HepG2 (cell line): ENCODE measurements at regions not wholly inside any gene's neighbourhood (a gene's known extent, or its start where the extent isn't known, plus 50 kb on each side); places are given as distances from the start of the nearest gene placed in this dataset.
A peak's percentile ranks its signal among the peaks of the same experiment; 100 is the strongest.

Experiments
- ATAC-seq: fragments of 200-7000 bp; cut with Tn5 transposase; 3 replicates; pipeline ENCODE4 v1.9.1; 2020; ENCODE audit warnings: mild to moderate bottlenecking, moderate library complexity
- BruUV-seq: library from RNA; stranded (reverse); fragments of 400-500 nt; replicated peaks from 2 replicates; lab custom pipeline; 2021; lab: Mats Ljungman, UMichigan
- CTCF ChIA-PET: fragments of 300-600 bp; formaldehyde crosslinking; extraction: SDS; loops from one replicate; lab custom pipeline; 2021; ENCODE audit warnings: low total read pairs, inconsistent platforms, low intra/inter-chr PET ratio; lab: Yijun Ruan, JAX
- POLR2A ChIA-PET: fragments of 350-600 bp; sonication (Branson Sonifier 250); formaldehyde crosslinking; loops from one replicate; lab custom pipeline; 2020; ENCODE audit warnings: antibody characterized with exemption, inconsistent platforms; lab: Yijun Ruan, JAX
- DNase-seq: peaks from one replicate; pipeline ENCODE4 v3.0.0-alpha.2; 2015; ENCODE audit warnings: low spot score
- FAIRE-seq: peaks from 3 replicates; lab custom pipeline; 2011; peaks lifted over from hg19 to GRCh38; lab: Jason Lieb, UNC
- H2AFZ ChIP-seq: one replicate; pipeline ENCODE4 v1.6.1; 2011; ENCODE audit warnings: low read length, inconsistent platforms
- H3K27ac ChIP-seq: fragments of 300-600 bp; 3 replicates; pipeline ENCODE4 v1.8.0; 2011; ENCODE audit warnings: mixed run types, mild to moderate bottlenecking, mixed read lengths, low read length, inconsistent platforms; ENCODE audit not compliant: insufficient read depth; ENCODE audit errors: extremely low read length
- H3K27me3 ChIP-seq, 2 experiments: fragments of 200-600 bp in 1 of 2; 2 replicates in 1 of 2; 3 replicates in 1 of 2; pipeline versions ENCODE4 v1.6.0 to v1.8.0; 2011; ENCODE audit warnings: low read length in 2 of 2, mild to moderate bottlenecking in 2 of 2, moderate library complexity in 2 of 2, inconsistent platforms in 1 of 2; ENCODE audit not compliant: insufficient read depth in 2 of 2, control insufficient read depth in 1 of 2
- H3K36me3 ChIP-seq, 2 experiments: fragments of 200-600 bp in 1 of 2; replicated peaks in 1 of 2; 2 replicates in 1 of 2; 3 replicates in 1 of 2; pipeline versions ENCODE4 v1.5.1 to v1.8.0; 2011; ENCODE audit warnings: low read length in 2 of 2, inconsistent platforms in 1 of 2; ENCODE audit not compliant: insufficient read depth in 2 of 2, control insufficient read depth in 1 of 2
- H3K4me1 ChIP-seq: 2 replicates; pipeline ENCODE4 v1.5.1; 2012; ENCODE audit warnings: low read length, inconsistent platforms; ENCODE audit not compliant: insufficient read depth
- H3K4me2 ChIP-seq: 2 replicates; pipeline ENCODE4 v1.6.0; 2011; ENCODE audit warnings: low read depth, low read length, inconsistent platforms
- H3K4me3 ChIP-seq, 3 experiments: fragments of 200-600 bp in 1 of 3; sonication (generic), shearing (Covaris generic) in 1 of 3; replicated peaks in 1 of 3; 2 replicates each; pipeline ENCODE4 v1.5.1; 2011 to 2016; ENCODE audit warnings: low read length in 3 of 3, inconsistent platforms in 2 of 3, low read depth in 2 of 3, mild to moderate bottlenecking in 2 of 3, control low read depth in 1 of 3, mixed read lengths in 1 of 3; ENCODE audit not compliant: insufficient read depth in 1 of 3
- H3K79me2 ChIP-seq: one replicate; pipeline ENCODE4 v1.6.1; 2011; ENCODE audit warnings: low read length, inconsistent platforms; ENCODE audit not compliant: insufficient read depth
- H3K9ac ChIP-seq: 2 replicates; pipeline ENCODE4 v1.6.0; 2011; ENCODE audit warnings: mild to moderate bottlenecking, low read depth, low read length, inconsistent platforms; ENCODE audit not compliant: insufficient read depth
- H3K9me3 ChIP-seq: 2 replicates; pipeline ENCODE4 v1.5.1; 2012; ENCODE audit warnings: mild to moderate bottlenecking, low read length
- H4K20me1 ChIP-seq: 2 replicates; pipeline ENCODE4 v1.6.0; 2011; ENCODE audit warnings: inconsistent platforms, mild to moderate bottlenecking, low read length, moderate library complexity; ENCODE audit not compliant: insufficient read depth
- ATF7 ChIP-seq, 2 experiments: fragments of 450-650 bp in 1 of 2; sonication (generic) in 1 of 2; formaldehyde crosslinking in 1 of 2; IDR thresholded peaks; 2 replicates each; pipeline versions ENCODE4 v1.4.0 to v1.6.1; 2016 to 2020; ENCODE audit warnings: antibody characterized with exemption in 1 of 2, mild to moderate bottlenecking in 1 of 2, missing genetic modification reagents in 1 of 2
- KDM2A ChIP-seq: sonication (generic); formaldehyde crosslinking; IDR thresholded peaks from 2 replicates; pipeline ENCODE4 v1.4.0; 2020; ENCODE audit warnings: low read depth, missing genetic modification reagents, borderline replicate concordance
- RARG ChIP-seq: sonication (generic); formaldehyde crosslinking; IDR thresholded peaks from 2 replicates; pipeline ENCODE4 v1.4.0; 2020; ENCODE audit warnings: low read depth, mild to moderate bottlenecking, missing genetic modification reagents
- TERF1 ChIP-seq: sonication (generic); formaldehyde crosslinking; IDR thresholded peaks from 2 replicates; pipeline ENCODE4 v1.8.0; 2022; ENCODE audit warnings: mild to moderate bottlenecking, missing genetic modification reagents, moderate library complexity
- ZFP62 ChIP-seq: sonication (generic); formaldehyde crosslinking; IDR thresholded peaks from 2 replicates; pipeline ENCODE4 v1.4.0; 2020; ENCODE audit warnings: missing genetic modification reagents
- ZFP90 ChIP-seq: sonication (generic); formaldehyde crosslinking; IDR thresholded peaks from 2 replicates; pipeline ENCODE4 v1.8.0; 2022; ENCODE audit warnings: missing genetic modification reagents, mild to moderate bottlenecking, inconsistent platforms, borderline replicate concordance
- ZNF20 ChIP-seq: sonication (generic); formaldehyde crosslinking; IDR thresholded peaks from 2 replicates; pipeline ENCODE4 v1.4.0; 2020; ENCODE audit warnings: mild to moderate bottlenecking, moderate library complexity, missing genetic modification reagents
- WGBS: methylation state at CpG from one replicate; pipeline ENCODE4 v1.1.6; 2017; ENCODE audit warnings: low lambda C conversion rate; 5-methylcytosine and 5-hydroxymethylcytosine counted together
- in situ Hi-C: cut with HindIII; loops from 2 replicates; pipeline ENCODE4 v1.10.0; 2017; ENCODE audit warnings: low pct_unique_long_range_greater_than_20kb; ENCODE audit not compliant: extremely low pct_ligation_motif_present
- intact Hi-C: fragments of 100-400 bp; cut with micrococcal nuclease; formaldehyde crosslinking; loops from one replicate; pipeline ENCODE4 v1.10.0; 2022; ENCODE audit not compliant: unreplicated experiment
- TF ChIP-seq, protein P1 (sequence below): sonication (generic); formaldehyde crosslinking; IDR thresholded peaks from one replicate; pipeline ENCODE4 v1.5.1; 2020; ENCODE audit warnings: mild to moderate bottlenecking, missing genetic modification reagents; ENCODE audit errors: not compliant biosample characterization

DNA sequence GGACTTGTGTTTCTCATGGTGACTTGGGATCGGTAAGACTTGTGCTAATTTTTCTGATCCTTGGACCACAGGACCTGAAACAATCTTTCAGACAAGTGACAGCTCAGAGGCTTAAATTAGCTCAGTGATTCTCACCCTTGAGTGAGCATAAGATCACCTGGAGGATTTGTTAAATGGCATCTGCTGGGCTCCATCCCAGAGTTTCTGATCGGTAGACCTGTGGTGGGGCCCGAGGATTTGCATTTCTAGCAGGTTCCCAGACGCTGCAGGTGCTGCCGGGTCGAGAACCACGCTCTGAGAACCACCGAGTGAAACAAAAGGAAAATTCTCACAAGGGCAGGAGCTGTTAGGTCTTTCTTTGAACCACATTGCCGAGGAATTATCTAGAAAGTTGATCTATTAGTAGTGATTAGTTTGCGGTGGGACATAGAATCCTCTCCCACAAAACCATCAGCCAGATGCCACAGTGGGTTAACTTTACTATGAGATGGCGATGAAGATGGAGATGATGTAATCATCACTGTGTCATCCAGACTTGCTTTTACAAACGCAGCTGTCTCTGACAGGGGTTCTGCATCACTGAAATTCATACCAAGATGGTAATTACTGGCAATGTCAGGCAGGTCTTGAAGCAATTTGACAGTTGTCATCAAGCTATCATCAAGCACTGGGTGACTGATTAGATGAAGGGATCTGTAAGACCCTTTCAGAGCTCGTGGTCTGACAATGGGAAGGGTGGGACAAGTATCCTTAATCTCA is 184.0 kb downstream of the AACS start:
- 9% methylated on average over 13 of the region's 13 CpGs for WGBS
- no peak for DNase-seq
- intact Hi-C loops (no loop called here), in situ Hi-C loops (no loop called here)
- Histone ChIP-seq H2AFZ (no peak overlapping the region), H3K9ac (no peak overlapping the region), H3K4me1 (no peaks in the 10 kb centered on the region), H3K27ac (no peak overlapping the region), H3K9me3 (no peaks in the 10 kb centered on the region), H3K27me3 (peaks cover 4 to 81% of the 10 kb centered on the region in 2 experiments; a peak in 4 of 5 replicates), H4K20me1 (no peaks in the 10 kb centered on the region), H3K36me3 (no peaks in the 10 kb centered on the region), H3K4me2 (no peak overlapping the region), H3K4me3 (no peak overlapping the region), H3K79me2 (no peaks in the 10 kb centered on the region)
- FAIRE-seq: no peak
- no peak for TF ChIP-seq ZFP62 (CRISPR knock-in tag)
- TF ChIP-seq KDM2A: no peak
- peak; percentile 55 for TF ChIP-seq ATF7 (IDR thresholded peaks at IDR 0.05)
- no peak for TF ChIP-seq ATF7 (CRISPR knock-in tag; IDR thresholded peaks at IDR 0.05)
- no TSS peak for BruUV-seq
- POLR2A ChIA-PET: no interaction called here
- CTCF ChIA-PET: no interaction called here
- no peak for ATAC-seq

DNA sequence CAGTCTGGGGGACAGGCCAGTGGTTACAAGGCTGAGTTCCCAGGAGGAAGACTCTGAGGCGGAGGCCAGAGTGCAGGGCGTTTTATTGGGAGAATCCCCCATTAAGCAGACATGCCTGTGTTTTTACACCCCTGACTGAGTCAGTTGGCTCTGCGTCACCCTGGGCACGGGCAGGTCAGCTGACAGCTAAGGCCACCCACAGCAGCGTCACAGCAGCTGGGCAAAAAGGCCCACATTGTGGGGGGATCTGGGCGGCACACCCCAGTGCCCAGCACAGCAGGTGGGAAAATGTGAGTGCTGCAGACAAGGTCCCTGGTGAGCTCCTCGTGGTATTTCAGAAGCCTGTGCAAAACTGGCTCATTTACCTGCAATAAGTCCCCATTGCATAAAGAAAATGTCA is 184.7 kb downstream of the AACS start:
- no peak overlapping the region for H3K4me2 ChIP-seq
- WGBS: 5% methylated on average over 4 of the region's 7 CpGs
- H3K27me3 ChIP-seq: peaks cover 4 to 76% of the 10 kb centered on the region in 2 experiments; a peak in 4 of 5 replicates
- DNase-seq (no peak), ATAC-seq (no peak), FAIRE-seq (no peak)
- H3K9ac ChIP-seq: no peak overlapping the region
- H3K36me3 ChIP-seq: no peaks in the 10 kb centered on the region
- in situ Hi-C loops: no loop called here
- ChIA-PET CTCF (no interaction called here), POLR2A (no interaction called here)
- no peaks in the 10 kb centered on the region for H4K20me1 ChIP-seq
- no peaks in the 10 kb centered on the region for H3K79me2 ChIP-seq
- no TSS peak for BruUV-seq
- no peaks in the 10 kb centered on the region for H3K9me3 ChIP-seq
- intact Hi-C loops: no loop called here
- H3K27ac ChIP-seq: no peak overlapping the region
- H2AFZ ChIP-seq: no peak overlapping the region
- H3K4me1 ChIP-seq: no peaks in the 10 kb centered on the region
- no peak overlapping the region for H3K4me3 ChIP-seq
- TF ChIP-seq ZNF20 (no peak), ZFP90 (CRISPR knock-in tag) (no peak), TERF1 (CRISPR knock-in tag) (no peak), RARG (CRISPR knock-in tag) (no peak)
- TF ChIP-seq, protein P1, sequence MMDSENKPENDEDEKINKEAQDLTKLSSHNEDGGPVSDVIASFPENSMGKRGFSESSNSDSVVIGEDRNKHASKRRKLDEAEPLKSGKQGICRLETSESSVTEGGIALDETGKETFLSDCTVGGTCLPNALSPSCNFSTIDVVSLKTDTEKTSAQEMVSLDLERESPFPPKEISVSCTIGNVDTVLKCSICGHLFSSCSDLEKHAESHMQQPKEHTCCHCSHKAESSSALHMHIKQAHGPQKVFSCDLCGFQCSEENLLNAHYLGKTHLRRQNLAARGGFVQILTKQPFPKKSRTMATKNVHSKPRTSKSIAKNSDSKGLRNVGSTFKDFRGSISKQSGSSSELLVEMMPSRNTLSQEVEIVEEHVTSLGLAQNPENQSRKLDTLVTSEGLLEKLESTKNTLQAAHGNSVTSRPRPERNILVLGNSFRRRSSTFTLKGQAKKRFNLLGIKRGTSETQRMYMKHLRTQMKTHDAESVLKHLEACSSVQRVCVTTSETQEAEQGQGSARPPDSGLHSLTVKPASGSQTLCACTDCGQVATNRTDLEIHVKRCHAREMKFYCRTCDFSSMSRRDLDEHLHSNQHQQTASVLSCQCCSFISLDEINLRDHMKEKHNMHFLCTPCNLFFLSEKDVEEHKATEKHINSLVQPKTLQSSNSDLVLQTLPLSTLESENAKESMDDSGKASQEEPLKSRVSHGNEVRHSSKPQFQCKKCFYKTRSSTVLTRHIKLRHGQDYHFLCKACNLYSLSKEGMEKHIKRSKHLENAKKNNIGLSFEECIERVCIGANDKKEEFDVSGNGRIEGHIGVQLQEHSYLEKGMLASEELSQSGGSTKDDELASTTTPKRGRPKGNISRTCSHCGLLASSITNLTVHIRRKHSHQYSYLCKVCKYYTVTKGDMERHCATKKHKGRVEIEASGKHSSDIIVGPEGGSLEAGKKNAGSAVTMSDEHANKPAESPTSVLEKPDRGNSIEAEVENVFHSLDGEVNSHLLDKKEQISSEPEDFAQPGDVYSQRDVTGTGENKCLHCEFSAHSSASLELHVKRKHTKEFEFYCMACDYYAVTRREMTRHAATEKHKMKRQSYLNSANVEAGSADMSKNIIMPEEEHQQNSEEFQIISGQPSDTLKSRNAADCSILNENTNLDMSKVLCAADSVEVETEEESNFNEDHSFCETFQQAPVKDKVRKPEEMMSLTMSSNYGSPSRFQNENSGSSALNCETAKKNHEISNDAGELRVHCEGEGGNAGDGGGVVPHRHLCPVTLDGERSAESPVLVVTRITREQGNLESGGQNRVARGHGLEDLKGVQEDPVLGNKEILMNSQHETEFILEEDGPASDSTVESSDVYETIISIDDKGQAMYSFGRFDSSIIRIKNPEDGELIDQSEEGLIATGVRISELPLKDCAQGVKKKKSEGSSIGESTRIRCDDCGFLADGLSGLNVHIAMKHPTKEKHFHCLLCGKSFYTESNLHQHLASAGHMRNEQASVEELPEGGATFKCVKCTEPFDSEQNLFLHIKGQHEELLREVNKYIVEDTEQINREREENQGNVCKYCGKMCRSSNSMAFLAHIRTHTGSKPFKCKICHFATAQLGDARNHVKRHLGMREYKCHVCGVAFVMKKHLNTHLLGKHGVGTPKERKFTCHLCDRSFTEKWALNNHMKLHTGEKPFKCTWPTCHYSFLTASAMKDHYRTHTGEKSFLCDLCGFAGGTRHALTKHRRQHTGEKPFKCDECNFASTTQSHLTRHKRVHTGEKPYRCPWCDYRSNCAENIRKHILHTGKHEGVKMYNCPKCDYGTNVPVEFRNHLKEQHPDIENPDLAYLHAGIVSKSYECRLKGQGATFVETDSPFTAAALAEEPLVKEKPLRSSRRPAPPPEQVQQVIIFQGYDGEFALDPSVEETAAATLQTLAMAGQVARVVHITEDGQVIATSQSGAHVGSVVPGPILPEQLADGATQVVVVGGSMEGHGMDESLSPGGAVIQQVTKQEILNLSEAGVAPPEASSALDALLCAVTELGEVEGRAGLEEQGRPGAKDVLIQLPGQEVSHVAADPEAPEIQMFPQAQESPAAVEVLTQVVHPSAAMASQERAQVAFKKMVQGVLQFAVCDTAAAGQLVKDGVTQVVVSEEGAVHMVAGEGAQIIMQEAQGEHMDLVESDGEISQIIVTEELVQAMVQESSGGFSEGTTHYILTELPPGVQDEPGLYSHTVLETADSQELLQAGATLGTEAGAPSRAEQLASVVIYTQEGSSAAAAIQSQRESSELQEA (CRISPR knock-in tag): no peak
